ENCODE measurements at regions not wholly inside any gene's neighbourhood (a gene's known extent, or its start where the extent isn't known, plus 50 kb on each side); places are given as distances from the start of the nearest gene placed in this dataset.

- TF ChIP-seq RBBP5 (conservative IDR thresholded peaks at IDR 0.05) (no peak), POLR2AphosphoS5 (IDR thresholded peaks at IDR 0.05; ENCODE audit: low read length) (no peak), CTCF (IDR thresholded peaks at IDR 0.05 in 2 of 3, conservative IDR thresholded peaks at IDR 0.05 in 1 of 3; ENCODE audit: control insufficient read depth in 2 of 3, extremely low read depth in 1 of 3, insufficient read depth in 1 of 3, low read depth in 3 of 3, low read length in 3 of 3) (no peak), ATF7 (IDR thresholded peaks at IDR 0.05; ENCODE audit: low read depth) (no peak), MXI1 (IDR thresholded peaks at IDR 0.05; ENCODE audit: low read depth, low read length) (no peak), ATF3 (IDR thresholded peaks at IDR 0.05; ENCODE audit: borderline replicate concordance, extremely low read depth, low read depth, low read length) (no peak), POLR2A (IDR thresholded peaks at IDR 0.05; ENCODE audit: low read depth, low read length) (no peak), YY1 (IDR thresholded peaks at IDR 0.05; ENCODE audit: low read depth, low read length) (no peak), SREBF2 (IDR thresholded peaks at IDR 0.05; ENCODE audit: low read length) (no peak), BHLHE40 (IDR thresholded peaks at IDR 0.05; ENCODE audit: borderline replicate concordance in 1 of 2, low read depth in 2 of 2, low read length in 1 of 2) (no peak), TAF1 (IDR thresholded peaks at IDR 0.05; ENCODE audit: borderline replicate concordance, low read depth, low read length) (no peak), JUND (IDR thresholded peaks at IDR 0.05; ENCODE audit: low read depth, low read length) (no peak), MAX (IDR thresholded peaks at IDR 0.05; ENCODE audit: low read depth, low read length) (no peak)
These were observed 288.6 kb upstream of the PCDH9 start for GRCh38 chr13:67518785-67519184.
